ENCODE measurements at regions not wholly inside any gene's neighbourhood (a gene's known extent, or its start where the extent isn't known, plus 50 kb on each side); places are given as distances from the start of the nearest gene placed in this dataset.

- TF ChIP-seq CTCF (conservative IDR thresholded peaks at IDR 0.05; ENCODE audit: low read length) (no peak), EZH2phosphoT487 (IDR thresholded peaks at IDR 0.05; ENCODE audit: borderline replicate concordance) (no peak)
These were observed 262.7 kb downstream of the DRD1 start for GRCh38 chr5:175181331-175181730.
